Ascending aorta (tissue), 2 donors: ENCODE measurements at regions not wholly inside any gene's neighbourhood (a gene's known extent, or its start where the extent isn't known, plus 50 kb on each side); places are given as distances from the start of the nearest gene placed in this dataset.

Experiments used
- DNase-seq, 2 donors: peaks; one replicate each; pipeline ENCODE4 v3.0.0-alpha.2; 2019; ENCODE audit warnings: low spot score in 2 of 2
- H3K27ac ChIP-seq, 2 donors: fragments of 200-600 bp; sonication (generic); one replicate each; pipeline ENCODE4 v1.5.1; 2016 to 2017; ENCODE audit warnings: mild to moderate bottlenecking in 1 of 2
- H3K27me3 ChIP-seq: fragments of 200-600 bp; sonication (generic); one replicate; pipeline ENCODE4 v1.5.1; 2017
- H3K36me3 ChIP-seq, 2 donors: fragments of 200-600 bp; sonication (generic); one replicate each; pipeline ENCODE4 v1.5.1; 2016
- H3K4me1 ChIP-seq, 2 donors: fragments of 200-600 bp; sonication (generic); one replicate each; pipeline ENCODE4 v1.5.1; 2016 to 2017; ENCODE audit warnings: mild to moderate bottlenecking in 1 of 2
- H3K4me3 ChIP-seq, 2 donors: fragments of 200-600 bp; sonication (generic); one replicate each; pipeline ENCODE4 v1.5.1; 2016 to 2017; ENCODE audit warnings: mild to moderate bottlenecking in 1 of 2
- H3K9me3 ChIP-seq, 2 donors: fragments of 200-600 bp; sonication (generic); one replicate each; pipeline ENCODE4 v1.5.1; 2016
- intact Hi-C: fragments of 100-400 bp; cut with DNase I; formaldehyde crosslinking; loops from one replicate; pipeline ENCODE4 v1.15.1; 2023
- TF ChIP-seq, protein P1 (sequence below), 3 experiments: fragments of 200-600 bp in 2 of 3; fragments of 450-650 bp in 1 of 3; sonication (generic) in 2 of 3; IDR thresholded peaks; one replicate each; pipeline ENCODE4 v1.5.1; 2016 to 2019; ENCODE audit warnings: antibody characterized with exemption in 3 of 3, mild to moderate bottlenecking in 1 of 3, moderate library complexity in 1 of 3

DNA sequence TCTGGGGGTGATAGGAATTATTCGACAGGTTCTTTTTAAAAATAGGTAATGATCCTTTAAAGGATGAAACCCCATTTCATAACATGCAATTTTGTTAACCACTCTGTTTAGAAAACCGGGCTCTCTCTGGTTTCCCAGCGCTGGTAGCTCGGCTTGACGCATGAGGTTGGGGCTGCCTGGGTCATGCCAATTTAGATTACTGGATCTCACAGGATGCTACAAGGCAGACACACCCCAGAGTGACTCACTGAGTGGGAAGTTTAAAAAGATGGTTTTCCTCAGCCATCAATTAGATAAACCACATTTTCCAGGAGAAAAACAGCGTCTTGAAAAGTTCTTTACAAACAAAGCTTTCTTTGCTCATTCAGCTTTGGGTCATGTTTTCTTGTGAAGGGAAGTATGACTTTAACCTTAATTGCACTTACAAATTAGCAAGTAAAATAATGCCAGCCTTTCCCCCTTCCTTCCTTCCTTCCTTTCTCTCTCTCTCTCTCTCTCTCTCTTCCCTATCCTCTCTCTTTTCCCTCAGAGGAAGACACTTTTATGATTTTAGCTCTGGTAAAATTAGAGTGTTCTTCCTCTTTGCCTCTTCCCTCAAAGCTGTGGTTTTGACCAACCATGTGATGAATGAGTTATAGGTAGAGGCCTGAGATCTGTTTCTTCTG is 99.8 kb downstream of the EPDR1 start:
- no peak overlapping the region for H3K4me3 ChIP-seq
- TF ChIP-seq, protein P1, sequence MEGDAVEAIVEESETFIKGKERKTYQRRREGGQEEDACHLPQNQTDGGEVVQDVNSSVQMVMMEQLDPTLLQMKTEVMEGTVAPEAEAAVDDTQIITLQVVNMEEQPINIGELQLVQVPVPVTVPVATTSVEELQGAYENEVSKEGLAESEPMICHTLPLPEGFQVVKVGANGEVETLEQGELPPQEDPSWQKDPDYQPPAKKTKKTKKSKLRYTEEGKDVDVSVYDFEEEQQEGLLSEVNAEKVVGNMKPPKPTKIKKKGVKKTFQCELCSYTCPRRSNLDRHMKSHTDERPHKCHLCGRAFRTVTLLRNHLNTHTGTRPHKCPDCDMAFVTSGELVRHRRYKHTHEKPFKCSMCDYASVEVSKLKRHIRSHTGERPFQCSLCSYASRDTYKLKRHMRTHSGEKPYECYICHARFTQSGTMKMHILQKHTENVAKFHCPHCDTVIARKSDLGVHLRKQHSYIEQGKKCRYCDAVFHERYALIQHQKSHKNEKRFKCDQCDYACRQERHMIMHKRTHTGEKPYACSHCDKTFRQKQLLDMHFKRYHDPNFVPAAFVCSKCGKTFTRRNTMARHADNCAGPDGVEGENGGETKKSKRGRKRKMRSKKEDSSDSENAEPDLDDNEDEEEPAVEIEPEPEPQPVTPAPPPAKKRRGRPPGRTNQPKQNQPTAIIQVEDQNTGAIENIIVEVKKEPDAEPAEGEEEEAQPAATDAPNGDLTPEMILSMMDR (IDR thresholded peaks at IDR 0.05) = no peak
- H3K4me1 ChIP-seq = no peaks in the 10 kb centered on the region
- H3K27ac ChIP-seq = no peak overlapping the region
- H3K27me3 ChIP-seq = no peaks in the 10 kb centered on the region
- intact Hi-C loops = no loop called here
- H3K36me3 ChIP-seq = no peaks in the 10 kb centered on the region
- H3K9me3 ChIP-seq = no peaks in the 10 kb centered on the region
- no peak for DNase-seq

DNA sequence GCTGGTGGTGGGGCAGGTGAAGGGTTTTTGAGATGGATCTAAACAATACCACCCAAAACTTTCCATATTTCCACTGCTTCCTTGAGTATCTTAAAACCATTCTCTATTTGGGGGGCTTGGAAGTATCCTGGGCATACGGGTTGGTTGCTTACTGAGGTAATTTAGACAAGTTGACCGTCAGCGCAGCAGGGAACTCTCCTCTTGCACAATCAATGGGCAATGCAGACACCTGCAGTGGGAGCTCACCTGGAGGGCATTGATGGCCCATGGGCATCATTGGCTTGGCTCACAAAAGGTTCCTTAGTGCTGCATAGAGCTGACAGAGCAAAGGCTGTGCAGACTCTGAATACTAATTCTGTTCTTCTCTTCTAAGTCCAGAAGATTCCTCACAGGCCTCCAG is 101.5 kb downstream of the EPDR1 start:
- H3K4me3 ChIP-seq = no peak overlapping the region
- no peak for DNase-seq
- H3K27ac ChIP-seq = no peak overlapping the region
- no peaks in the 10 kb centered on the region for H3K9me3 ChIP-seq
- intact Hi-C loops = no loop called here
- H3K27me3 ChIP-seq = no peaks in the 10 kb centered on the region
- no peaks in the 10 kb centered on the region for H3K4me1 ChIP-seq
- H3K36me3 ChIP-seq = no peaks in the 10 kb centered on the region
- TF ChIP-seq, protein P1 (IDR thresholded peaks at IDR 0.05) = no peak

DNA sequence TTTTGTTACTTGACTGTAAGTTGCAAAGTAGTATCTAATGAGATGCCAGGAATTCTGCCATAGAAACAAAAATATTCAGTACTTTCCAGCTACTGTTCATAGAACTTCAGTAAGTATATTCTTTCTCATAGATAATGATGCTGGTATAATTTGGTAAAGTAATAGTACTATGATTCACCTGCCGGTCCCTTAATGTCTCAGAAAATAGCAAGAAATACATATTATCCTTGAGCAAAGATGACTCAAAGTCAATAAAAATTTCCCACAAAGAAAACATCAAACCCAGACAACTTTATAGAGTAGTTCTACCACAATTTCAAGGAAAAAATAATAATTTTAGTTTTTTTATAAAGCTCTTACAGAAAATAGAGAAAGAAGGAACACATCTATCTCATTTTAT is 105.4 kb downstream of the EPDR1 start:
- no peaks in the 10 kb centered on the region for H3K4me1 ChIP-seq
- no peak for DNase-seq
- TF ChIP-seq, protein P1 (IDR thresholded peaks at IDR 0.05) = no peak
- no peaks in the 10 kb centered on the region for H3K36me3 ChIP-seq
- no peak overlapping the region for H3K27ac ChIP-seq
- H3K9me3 ChIP-seq = no peaks in the 10 kb centered on the region
- H3K4me3 ChIP-seq = no peak overlapping the region
- H3K27me3 ChIP-seq = no peaks in the 10 kb centered on the region
- intact Hi-C loops = no loop called here

DNA sequence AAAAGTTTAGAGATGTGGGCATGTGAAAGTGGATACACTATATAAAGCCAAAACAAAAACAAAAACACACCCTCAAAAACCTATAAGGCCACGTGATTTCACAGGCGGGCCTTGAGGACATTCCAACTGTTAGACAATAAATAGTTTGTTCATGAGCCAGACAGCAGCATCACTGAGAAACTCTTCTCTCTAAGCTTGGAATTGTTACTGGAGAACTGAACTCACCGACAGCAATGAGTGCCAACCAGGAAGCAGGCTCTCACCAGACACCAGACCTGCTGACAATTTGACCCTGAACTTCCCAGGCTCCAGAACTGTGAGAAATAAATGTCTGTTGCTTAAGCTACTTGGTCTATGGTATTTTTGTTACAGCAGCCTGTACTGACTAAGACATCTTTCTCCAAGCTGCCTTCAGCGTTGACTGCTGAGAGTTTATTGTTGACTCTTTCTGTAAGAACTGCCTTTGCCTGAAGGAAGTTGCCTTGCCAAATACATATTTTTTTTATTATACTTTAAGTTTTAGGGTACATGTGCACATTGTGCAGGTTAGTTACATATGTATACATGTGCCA is 107.5 kb downstream of the EPDR1 start:
- TF ChIP-seq, protein P1 (IDR thresholded peaks at IDR 0.05) = no peak
- Histone ChIP-seq H3K4me3 (no peak overlapping the region), H3K27ac (no peak overlapping the region), H3K4me1 (no peaks in the 10 kb centered on the region), H3K36me3 (no peaks in the 10 kb centered on the region), H3K9me3 (no peaks in the 10 kb centered on the region), H3K27me3 (no peaks in the 10 kb centered on the region)
- DNase-seq = no peak
- intact Hi-C loops = no loop called here

DNA sequence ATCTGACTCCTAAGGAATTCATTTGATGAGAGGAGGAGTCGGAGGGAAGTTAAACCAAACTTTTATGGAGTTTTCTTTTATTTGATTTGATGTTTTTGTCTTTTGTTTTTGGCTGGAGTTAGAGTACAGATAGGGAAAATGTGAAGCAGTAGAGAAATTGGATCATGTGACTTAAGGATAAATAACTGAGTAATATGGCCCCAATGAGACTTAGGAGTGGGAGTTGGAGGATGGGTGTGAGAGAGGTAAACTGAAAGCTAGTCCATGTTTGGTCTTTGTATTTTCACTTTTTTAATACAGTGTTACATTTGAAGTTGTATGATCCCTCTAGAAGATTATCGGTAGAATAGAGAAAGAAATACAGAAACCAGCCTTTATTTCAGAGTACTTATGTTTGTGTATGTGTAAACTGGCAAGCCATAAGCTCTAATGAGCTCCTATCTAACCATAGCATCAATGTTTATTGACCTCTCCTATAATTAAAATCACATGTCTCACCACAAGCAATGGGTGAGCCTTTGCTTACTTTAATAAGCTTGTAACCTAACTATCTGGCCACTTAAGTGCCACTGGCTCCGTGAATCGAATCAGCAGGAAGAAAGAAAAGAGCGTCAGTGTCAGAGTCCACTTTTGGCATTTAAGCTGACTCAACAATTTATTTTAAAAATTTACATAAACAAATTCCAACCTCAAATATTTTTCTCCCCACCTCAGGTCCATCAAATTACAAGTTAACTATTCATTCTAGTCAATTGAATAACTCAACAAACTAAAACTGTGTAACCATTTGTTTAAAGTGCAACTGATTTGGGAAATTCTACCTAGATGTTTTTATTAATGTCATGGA is 113.8 kb downstream of the EPDR1 start:
- Histone ChIP-seq H3K27me3 (no peaks in the 10 kb centered on the region), H3K4me3 (no peak overlapping the region), H3K4me1 (no peaks in the 10 kb centered on the region), H3K27ac (no peak overlapping the region), H3K9me3 (no peaks in the 10 kb centered on the region), H3K36me3 (no peaks in the 10 kb centered on the region)
- DNase-seq = no peak
- intact Hi-C loops = no loop called here
- TF ChIP-seq, protein P1 (IDR thresholded peaks at IDR 0.05) = no peak
